NCI-H526 treated with DMSO at 0.1 percent for 48 hours (cell line): ENCODE measurements at regions not wholly inside any gene's neighbourhood (a gene's known extent, or its start where the extent isn't known, plus 50 kb on each side); places are given as distances from the start of the nearest gene placed in this dataset.

Experiments
- DNase-seq: peaks from one replicate; lab custom pipeline; 2025; lab: John Stamatoyannopoulos, UW

- no peak for DNase-seq
Measured at GRCh38 chr12:67427336-67427735, 158.2 kb downstream of the CAND1 start.

GRCh38 chr12:67428431-67428830 is 159.3 kb downstream of the CAND1 start:
- DNase-seq: no peak

GRCh38 chr12:67430708-67431335 is 161.7 kb downstream of the CAND1 start:
- no peak for DNase-seq

GRCh38 chr12:67431411-67432020 is 162.4 kb downstream of the CAND1 start:
- no peak for DNase-seq

- DNase-seq: no peak
Measured at GRCh38 chr12:67433385-67434175, 164.4 kb downstream of the CAND1 start.

GRCh38 chr12:67434671-67435370 is 165.7 kb downstream of the CAND1 start:
- no peak for DNase-seq

- DNase-seq: peak; percentile 17
Measured at GRCh38 chr12:67436230-67436629, 167.1 kb downstream of the CAND1 start.

- DNase-seq: no peak
Measured at GRCh38 chr12:67437011-67437410, 167.9 kb downstream of the CAND1 start.

- no peak for DNase-seq
Measured at GRCh38 chr12:67439611-67440010, 170.5 kb downstream of the CAND1 start.

- DNase-seq: peak; percentile 69
Measured at GRCh38 chr12:67441736-67442346, 172.7 kb downstream of the CAND1 start.

- peak; percentile 30 for DNase-seq
Measured at GRCh38 chr12:67442347-67442841, 173.2 kb downstream of the CAND1 start.

- peak; percentile 12 for DNase-seq
Measured at GRCh38 chr12:67442896-67443295, 173.7 kb downstream of the CAND1 start.

- no peak for DNase-seq
Measured at GRCh38 chr12:67444542-67444941, 175.4 kb downstream of the CAND1 start.

- no peak for DNase-seq
Measured at GRCh38 chr12:67446716-67447115, 177.6 kb downstream of the CAND1 start.

GRCh38 chr12:67447180-67447579 is 178.0 kb downstream of the CAND1 start:
- DNase-seq: no peak

GRCh38 chr12:67449591-67450052 is 180.5 kb downstream of the CAND1 start:
- no peak for DNase-seq

GRCh38 chr12:67450441-67450840 is 181.3 kb downstream of the CAND1 start:
- DNase-seq: no peak

GRCh38 chr12:67451206-67451605 is 182.0 kb downstream of the CAND1 start:
- DNase-seq: no peak

- DNase-seq: no peak
Measured at GRCh38 chr12:67452119-67452805, 183.1 kb downstream of the CAND1 start.

- no peak for DNase-seq
Measured at GRCh38 chr12:67453191-67453590, 184.0 kb downstream of the CAND1 start.

GRCh38 chr12:67455236-67455635 is 186.1 kb downstream of the CAND1 start:
- DNase-seq: no peak
